GM23248 (cell line): ENCODE measurements at regions not wholly inside any gene's neighbourhood (a gene's known extent, or its start where the extent isn't known, plus 50 kb on each side); places are given as distances from the start of the nearest gene placed in this dataset.

Source experiments
- EZH2 ChIP-seq: fragments of 200-600 bp; sonication (generic); IDR thresholded peaks from 2 replicates; pipeline ENCODE4 v1.6.1; 2018; ENCODE audit warnings: antibody characterized with exemption, mild to moderate bottlenecking; ENCODE audit not compliant: insufficient read depth, poor library complexity, severe bottlenecking
- EZH2phosphoT487 ChIP-seq: fragments of 200-600 bp; sonication (generic); IDR thresholded peaks from 2 replicates; pipeline ENCODE4 v1.6.1; 2018; ENCODE audit warnings: antibody characterized with exemption, moderate library complexity, mild to moderate bottlenecking, low read depth; ENCODE audit not compliant: insufficient read depth

GRCh38 chr22:26977741-26978376 is 320.5 kb downstream of the MIAT start:
- TF ChIP-seq EZH2, result no peak
- no peak for TF ChIP-seq EZH2phosphoT487
